Ovary (tissue), 7 donors: ENCODE measurements at regions not wholly inside any gene's neighbourhood (a gene's known extent, or its start where the extent isn't known, plus 50 kb on each side); places are given as distances from the start of the nearest gene placed in this dataset.

Experiments used
- DNase-seq, 5 donors: peaks; one replicate each; pipeline ENCODE4 v3.0.0-alpha.2; 2019 to 2020
- H3K27ac ChIP-seq, 2 donors: fragments of 200-600 bp; one replicate each; pipeline versions ENCODE4 v1.5.1 to v1.8.0; 2019 to 2022
- H3K27me3 ChIP-seq: fragments of 200-600 bp; one replicate; pipeline ENCODE4 v1.8.0; 2022
- H3K36me3 ChIP-seq: fragments of 200-600 bp; sonication (generic); one replicate; pipeline ENCODE4 v1.5.1; 2019
- H3K4me1 ChIP-seq: one replicate; pipeline ENCODE4 v1.8.1; 2013; ENCODE audit warnings: mild to moderate bottlenecking, moderate library complexity; ENCODE audit not compliant: insufficient read depth
- H3K4me3 ChIP-seq: fragments of 200-600 bp; sonication (generic); one replicate; pipeline ENCODE4 v1.5.1; 2017
- H3K9me3 ChIP-seq, 2 donors: fragments of 200-600 bp in 1 of 2; sonication (generic) in 1 of 2; one replicate each; pipeline versions ENCODE4 v1.5.1 to v1.8.1; 2013 to 2019; ENCODE audit warnings: mild to moderate bottlenecking in 1 of 2, moderate library complexity in 1 of 2
- EP300 ChIP-seq: sonication (generic); formaldehyde crosslinking; IDR thresholded peaks from one replicate; pipeline ENCODE4 v1.6.1; 2017; ENCODE audit warnings: antibody characterized with exemption
- POLR2A ChIP-seq: fragments of 450-650 bp; IDR thresholded peaks from one replicate; pipeline ENCODE4 v1.6.1; 2017; ENCODE audit warnings: antibody characterized with exemption, mild to moderate bottlenecking, moderate library complexity
- WGBS, 3 donors: extraction: QIAGEN DNeasy Blood & Tissue Kit in 1 of 3; methylation state at CpG; one replicate each; pipeline versions ENCODE4 v1.1.5 to v1.1.7; 2013 to 2017; 5-methylcytosine and 5-hydroxymethylcytosine counted together
- intact Hi-C, 4 donors: fragments of 100-400 bp; cut with DNase I; formaldehyde crosslinking; loops; one replicate each; pipeline versions ENCODE4 v1.11.0 to v1.15.1; 2022 to 2023
- TF ChIP-seq, protein P1 (sequence below), 3 donors: fragments of 450-650 bp in 2 of 3; fragments of 200-600 bp in 1 of 3; IDR thresholded peaks; one replicate each; pipeline versions ENCODE4 v1.5.1 to v1.8.0; 2016 to 2022; ENCODE audit warnings: antibody characterized with exemption in 3 of 3, mild to moderate bottlenecking in 1 of 3
- donor health status: DM: no; HTN: no; CAD: no; lungs with moderate emphysema.
- donor health status: DM: no; HTN: no; CAD: no.
- donor health status: Bipolar disorder and iron deficiency.
- donor health status: DM: no; HTN: no; CAD: no.
- donor health status: DM: yes; HTN: yes; CAD: no.

DNA sequence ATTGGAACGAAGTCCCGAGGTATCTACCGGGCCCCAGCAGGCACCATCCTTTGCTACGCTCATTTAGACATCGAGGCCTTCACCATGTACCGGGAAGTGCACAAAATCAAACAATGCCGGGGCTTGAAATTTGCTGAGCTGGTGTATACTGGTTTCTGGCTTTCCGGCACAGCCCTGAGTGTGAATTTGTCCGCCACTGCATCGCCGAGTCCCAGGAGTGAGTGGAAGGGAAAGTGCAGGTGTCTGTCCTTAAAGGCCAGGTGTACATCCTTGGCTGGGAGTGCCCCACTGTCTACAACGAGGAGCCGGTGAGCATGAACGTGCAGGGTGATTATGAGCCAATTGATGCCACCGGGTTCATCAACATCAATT lies 158.8 kb upstream of the GUCY1A2 start:
- no peak for DNase-seq
- no peaks in the 10 kb centered on the region for H3K36me3 ChIP-seq
- WGBS, 3 donors, result 88 to 90% (median 90%) methylated on average over 15 of the region's 15 CpGs
- H3K4me1 ChIP-seq, result no peaks in the 10 kb centered on the region
- no peak overlapping the region for H3K27ac ChIP-seq
- TF ChIP-seq, protein P1, sequence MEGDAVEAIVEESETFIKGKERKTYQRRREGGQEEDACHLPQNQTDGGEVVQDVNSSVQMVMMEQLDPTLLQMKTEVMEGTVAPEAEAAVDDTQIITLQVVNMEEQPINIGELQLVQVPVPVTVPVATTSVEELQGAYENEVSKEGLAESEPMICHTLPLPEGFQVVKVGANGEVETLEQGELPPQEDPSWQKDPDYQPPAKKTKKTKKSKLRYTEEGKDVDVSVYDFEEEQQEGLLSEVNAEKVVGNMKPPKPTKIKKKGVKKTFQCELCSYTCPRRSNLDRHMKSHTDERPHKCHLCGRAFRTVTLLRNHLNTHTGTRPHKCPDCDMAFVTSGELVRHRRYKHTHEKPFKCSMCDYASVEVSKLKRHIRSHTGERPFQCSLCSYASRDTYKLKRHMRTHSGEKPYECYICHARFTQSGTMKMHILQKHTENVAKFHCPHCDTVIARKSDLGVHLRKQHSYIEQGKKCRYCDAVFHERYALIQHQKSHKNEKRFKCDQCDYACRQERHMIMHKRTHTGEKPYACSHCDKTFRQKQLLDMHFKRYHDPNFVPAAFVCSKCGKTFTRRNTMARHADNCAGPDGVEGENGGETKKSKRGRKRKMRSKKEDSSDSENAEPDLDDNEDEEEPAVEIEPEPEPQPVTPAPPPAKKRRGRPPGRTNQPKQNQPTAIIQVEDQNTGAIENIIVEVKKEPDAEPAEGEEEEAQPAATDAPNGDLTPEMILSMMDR (IDR thresholded peaks at IDR 0.05), result no peak
- TF ChIP-seq POLR2A, result no peak
- no peak for TF ChIP-seq EP300
- intact Hi-C loops, result no loop called here
- no peak overlapping the region for H3K4me3 ChIP-seq
- no peaks in the 10 kb centered on the region for H3K27me3 ChIP-seq
- no peaks in the 10 kb centered on the region for H3K9me3 ChIP-seq

DNA sequence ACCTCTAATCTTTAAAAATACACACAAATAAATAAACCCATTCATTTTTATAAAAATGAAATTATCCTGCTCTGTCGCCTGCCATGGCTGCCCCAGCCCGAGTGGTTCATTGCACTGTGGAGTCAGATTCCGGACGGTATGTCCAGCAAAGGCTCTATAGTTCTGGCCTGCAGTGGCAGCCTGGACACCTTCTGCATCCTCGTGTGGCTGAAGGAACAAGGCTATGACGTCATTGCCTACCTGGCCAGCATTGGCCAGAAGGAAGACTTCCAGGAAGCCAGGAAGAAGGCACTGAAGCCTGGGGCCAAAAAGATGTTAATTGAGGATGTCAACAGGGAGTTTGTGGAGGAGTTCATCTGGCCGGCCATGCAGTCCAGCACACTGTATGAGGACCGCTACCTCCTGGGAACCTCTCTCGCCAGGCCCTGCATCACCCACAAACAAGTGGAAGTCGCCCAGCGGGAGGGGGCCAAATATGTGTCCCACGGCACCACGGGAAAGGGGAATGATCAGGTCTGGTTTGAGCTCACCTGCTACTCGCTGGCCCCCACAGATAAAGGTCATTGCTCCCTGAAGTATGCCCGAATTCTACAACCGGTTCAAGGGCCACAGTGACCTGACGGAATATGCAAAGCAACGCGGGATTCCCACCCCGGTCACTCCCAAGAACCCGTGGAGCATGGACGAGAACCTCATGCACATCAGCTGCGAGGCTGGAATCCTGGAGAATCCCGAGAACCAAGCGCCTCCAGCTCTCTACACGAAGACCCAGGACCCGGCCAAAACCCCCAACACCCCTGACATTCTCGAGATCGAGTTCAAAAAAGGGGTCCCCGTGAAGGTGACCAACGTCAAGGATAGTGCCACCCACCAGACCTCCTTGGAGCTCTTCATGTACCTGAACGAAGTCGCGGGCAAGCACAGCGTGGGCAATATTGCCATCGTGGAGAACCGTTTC lies 158.2 kb upstream of the GUCY1A2 start:
- intact Hi-C loops, result no loop called here
- Histone ChIP-seq H3K4me1 (no peaks in the 10 kb centered on the region), H3K4me3 (no peak overlapping the region), H3K36me3 (no peaks in the 10 kb centered on the region), H3K27ac (no peak overlapping the region), H3K27me3 (no peaks in the 10 kb centered on the region), H3K9me3 (no peaks in the 10 kb centered on the region)
- TF ChIP-seq, protein P1 (IDR thresholded peaks at IDR 0.05), result no peak
- no peak for TF ChIP-seq EP300
- TF ChIP-seq POLR2A, result no peak
- 92 to 96% (median 93%) methylated on average over 37 of the region's 37 CpGs for WGBS, 3 donors
- no peak for DNase-seq

DNA sequence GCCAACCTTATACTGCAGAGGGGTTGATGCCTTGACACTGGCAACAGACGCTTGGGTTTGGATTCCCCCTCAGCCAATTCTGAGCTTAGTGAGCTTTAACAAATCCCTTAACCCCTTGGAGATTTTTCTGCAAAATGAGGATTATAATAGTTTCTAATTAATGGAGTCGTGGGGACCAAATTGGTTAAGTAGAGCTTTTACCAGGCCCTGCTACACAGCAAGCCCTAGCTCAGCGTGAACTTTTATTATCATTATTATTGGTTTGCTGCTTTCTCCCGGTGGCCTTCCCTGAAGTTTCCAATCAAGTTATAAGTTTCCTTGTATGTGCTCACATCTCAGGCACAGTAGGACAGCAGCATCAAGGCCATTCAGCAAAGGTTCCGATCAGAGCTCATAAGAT lies 156.6 kb upstream of the GUCY1A2 start:
- Histone ChIP-seq H3K4me3 (no peak overlapping the region), H3K4me1 (no peaks in the 10 kb centered on the region), H3K27me3 (no peaks in the 10 kb centered on the region), H3K27ac (no peak overlapping the region), H3K36me3 (no peaks in the 10 kb centered on the region), H3K9me3 (no peaks in the 10 kb centered on the region)
- TF ChIP-seq, protein P1 (IDR thresholded peaks at IDR 0.05), result no peak
- TF ChIP-seq POLR2A, result no peak
- DNase-seq, result no peak
- 84 to 88% (median 86%) methylated on average over 5 of the region's 5 CpGs for WGBS, 3 donors
- intact Hi-C loops, result no loop called here

DNA sequence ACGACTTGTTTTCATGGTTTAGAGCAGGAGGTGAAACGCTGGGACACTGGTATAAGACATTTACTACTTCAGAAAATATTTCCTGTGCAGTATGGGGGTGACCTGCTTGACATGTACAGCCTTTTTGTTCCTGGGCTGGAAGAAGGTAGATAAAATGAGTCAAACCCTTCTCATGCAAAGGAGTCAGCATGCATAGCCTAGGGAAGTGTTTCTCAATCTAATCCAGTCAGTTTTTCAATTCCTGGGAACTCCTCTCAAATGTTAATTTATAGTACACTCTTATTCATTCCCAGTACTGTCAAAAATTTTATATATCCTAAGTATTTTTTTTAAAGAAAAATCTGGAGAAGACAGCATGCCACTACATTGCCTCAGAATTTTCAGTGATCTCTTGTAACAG lies 154.7 kb upstream of the GUCY1A2 start:
- Histone ChIP-seq H3K36me3 (no peaks in the 10 kb centered on the region), H3K9me3 (no peaks in the 10 kb centered on the region), H3K27ac (no peak overlapping the region), H3K27me3 (no peaks in the 10 kb centered on the region), H3K4me1 (no peaks in the 10 kb centered on the region), H3K4me3 (no peak overlapping the region)
- no peak for DNase-seq
- intact Hi-C loops, result no loop called here
- TF ChIP-seq EP300, result no peak
- TF ChIP-seq, protein P1 (IDR thresholded peaks at IDR 0.05), result no peak
- TF ChIP-seq POLR2A, result no peak
- 53 to 68% (median 58%) methylated on average over 2 of the region's 2 CpGs for WGBS, 3 donors
